ENCODE measurements at regions not wholly inside any gene's neighbourhood (a gene's known extent, or its start where the extent isn't known, plus 50 kb on each side); places are given as distances from the start of the nearest gene placed in this dataset.

- no peak for TF ChIP-seq POLR2A (IDR thresholded peaks at IDR 0.05)
- TF ChIP-seq, protein P1, sequence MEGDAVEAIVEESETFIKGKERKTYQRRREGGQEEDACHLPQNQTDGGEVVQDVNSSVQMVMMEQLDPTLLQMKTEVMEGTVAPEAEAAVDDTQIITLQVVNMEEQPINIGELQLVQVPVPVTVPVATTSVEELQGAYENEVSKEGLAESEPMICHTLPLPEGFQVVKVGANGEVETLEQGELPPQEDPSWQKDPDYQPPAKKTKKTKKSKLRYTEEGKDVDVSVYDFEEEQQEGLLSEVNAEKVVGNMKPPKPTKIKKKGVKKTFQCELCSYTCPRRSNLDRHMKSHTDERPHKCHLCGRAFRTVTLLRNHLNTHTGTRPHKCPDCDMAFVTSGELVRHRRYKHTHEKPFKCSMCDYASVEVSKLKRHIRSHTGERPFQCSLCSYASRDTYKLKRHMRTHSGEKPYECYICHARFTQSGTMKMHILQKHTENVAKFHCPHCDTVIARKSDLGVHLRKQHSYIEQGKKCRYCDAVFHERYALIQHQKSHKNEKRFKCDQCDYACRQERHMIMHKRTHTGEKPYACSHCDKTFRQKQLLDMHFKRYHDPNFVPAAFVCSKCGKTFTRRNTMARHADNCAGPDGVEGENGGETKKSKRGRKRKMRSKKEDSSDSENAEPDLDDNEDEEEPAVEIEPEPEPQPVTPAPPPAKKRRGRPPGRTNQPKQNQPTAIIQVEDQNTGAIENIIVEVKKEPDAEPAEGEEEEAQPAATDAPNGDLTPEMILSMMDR (IDR thresholded peaks at IDR 0.05) = no peak
Observed at GRCh38 chr10:117470733-117471132, 71.8 kb upstream of the EMX2 start.
